Transverse colon (tissue), 4 donors: ENCODE measurements at regions not wholly inside any gene's neighbourhood (a gene's known extent, or its start where the extent isn't known, plus 50 kb on each side); places are given as distances from the start of the nearest gene placed in this dataset.

ENCODE experiments used
- DNase-seq: peaks from one replicate; pipeline ENCODE4 v3.0.0-alpha.2; 2019
- H3K27ac ChIP-seq, 4 donors: fragments of 200-600 bp; sonication (generic); 2 replicates each; pipeline ENCODE4 v1.5.1; 2016 to 2018; ENCODE audit warnings: inconsistent platforms in 4 of 4
- H3K27me3 ChIP-seq: fragments of 200-600 bp; sonication (generic); 2 replicates; pipeline ENCODE4 v1.5.1; 2017; ENCODE audit warnings: inconsistent platforms
- H3K36me3 ChIP-seq, 4 donors: fragments of 200-600 bp; sonication (generic); 2 replicates each; pipeline ENCODE4 v1.5.1; 2017 to 2019; ENCODE audit warnings: inconsistent platforms in 4 of 4
- H3K4me1 ChIP-seq, 4 donors: fragments of 200-600 bp; sonication (generic); 2 replicates each; pipeline ENCODE4 v1.5.1; 2017 to 2020; ENCODE audit warnings: inconsistent platforms in 4 of 4
- H3K4me3 ChIP-seq, 4 donors: fragments of 200-600 bp; sonication (generic); 1 replicate in 1 of 4; 2 replicates in 3 of 4; pipeline versions ENCODE4 v1.5.1 to v1.6.1; 2017 to 2019; ENCODE audit warnings: inconsistent platforms in 4 of 4
- H3K9me3 ChIP-seq, 2 donors: fragments of 200-600 bp; sonication (generic); 2 replicates each; pipeline ENCODE4 v1.5.1; 2017 to 2019; ENCODE audit warnings: inconsistent platforms in 2 of 2
- CTCF ChIP-seq, 5 experiments: fragments of 200-600 bp in 3 of 5; fragments of 450-650 bp in 2 of 5; sonication (generic) in 3 of 5; IDR thresholded peaks; 1 replicate in 2 of 5; 2 replicates in 3 of 5; pipeline ENCODE4 v1.5.1; 2016 to 2017; ENCODE audit warnings: antibody characterized with exemption in 5 of 5, inconsistent platforms in 3 of 5, mild to moderate bottlenecking in 2 of 5, moderate library complexity in 1 of 5
- EP300 ChIP-seq: sonication (generic); formaldehyde crosslinking; IDR thresholded peaks from one replicate; pipeline ENCODE4 v1.6.1; 2017; ENCODE audit warnings: antibody characterized with exemption, low read depth
- POLR2A ChIP-seq: fragments of 450-650 bp; IDR thresholded peaks from one replicate; pipeline ENCODE4 v1.6.1; 2016; ENCODE audit warnings: antibody characterized with exemption, mild to moderate bottlenecking, moderate library complexity
- POLR2AphosphoS5 ChIP-seq, 3 donors: sonication (generic); formaldehyde crosslinking; IDR thresholded peaks; one replicate each; pipeline ENCODE4 v1.6.1; 2016; ENCODE audit warnings: antibody characterized with exemption in 3 of 3
- WGBS, 2 donors: methylation state at CpG; one replicate each; pipeline ENCODE4 v1.1.5; 2018; ENCODE audit warnings: low coverage in 1 of 2; 5-methylcytosine and 5-hydroxymethylcytosine counted together
- in situ Hi-C, 4 donors: fragments of 200-750 bp; cut with MboI; loops; one replicate each; pipeline versions ENCODE4 v1.15.0 to v1.15.1; 2017; ENCODE audit warnings: low sequenced_read_pairs in 3 of 4, low pct_ligation_motif_present in 1 of 4, low pct_unique_long_range_greater_than_20kb in 1 of 4
- intact Hi-C: fragments of 100-400 bp; cut with DNase I; formaldehyde crosslinking; loops from one replicate; pipeline ENCODE4 v1.15.1; 2023; ENCODE audit warnings: low total_unique reads

- Histone ChIP-seq H3K36me3 (no peaks in the 10 kb centered on the region), H3K9me3 (no peaks in the 10 kb centered on the region), H3K27ac (no peak overlapping the region), H3K4me3 (no peak overlapping the region), H3K27me3 (no peaks in the 10 kb centered on the region), H3K4me1 (no peaks in the 10 kb centered on the region)
- DNase-seq, result no peak
- in situ Hi-C loops, result no loop called here
- no peak for TF ChIP-seq POLR2AphosphoS5 (IDR thresholded peaks at IDR 0.05)
- TF ChIP-seq POLR2A, result no peak
- TF ChIP-seq EP300, result no peak
- no peak for TF ChIP-seq CTCF (IDR thresholded peaks at IDR 0.05)
- 77 to 79% methylated on average over 4 to 9 of the region's 9 CpGs for WGBS, 2 donors
- intact Hi-C loops, result no loop called here
Observed at GRCh38 chr10:9863559-9864121, 1154.0 kb upstream of the CELF2 start.

GRCh38 chr10:9868499-9868898 is 1149.2 kb upstream of the CELF2 start:
- in situ Hi-C loops (no loop called here), intact Hi-C loops (no loop called here)
- no peaks in the 10 kb centered on the region for H3K27me3 ChIP-seq
- H3K27ac ChIP-seq, result no peak overlapping the region
- H3K9me3 ChIP-seq, result no peaks in the 10 kb centered on the region
- 65 to 67% methylated on average over 2 of the region's 2 CpGs for WGBS, 2 donors
- H3K36me3 ChIP-seq, result no peaks in the 10 kb centered on the region
- no peak overlapping the region for H3K4me3 ChIP-seq
- H3K4me1 ChIP-seq, result no peaks in the 10 kb centered on the region
- TF ChIP-seq POLR2AphosphoS5 (IDR thresholded peaks at IDR 0.05) (no peak), POLR2A (no peak), EP300 (no peak), CTCF (IDR thresholded peaks at IDR 0.05) (no peak)
- no peak for DNase-seq

- TF ChIP-seq POLR2A (no peak), EP300 (no peak), POLR2AphosphoS5 (IDR thresholded peaks at IDR 0.05) (no peak), CTCF (IDR thresholded peaks at IDR 0.05) (no peak)
- WGBS, 2 donors, result 62 to 86% methylated on average over 1 to 2 of the region's 2 CpGs
- in situ Hi-C loops (no loop called here), intact Hi-C loops (no loop called here)
- Histone ChIP-seq H3K9me3 (no peaks in the 10 kb centered on the region), H3K4me3 (no peak overlapping the region), H3K27ac (no peak overlapping the region), H3K27me3 (no peaks in the 10 kb centered on the region), H3K4me1 (no peaks in the 10 kb centered on the region), H3K36me3 (no peaks in the 10 kb centered on the region)
- no peak for DNase-seq
Observed at GRCh38 chr10:9869205-9869604, 1148.5 kb upstream of the CELF2 start.

- in situ Hi-C loops, result no loop called here
- WGBS, 2 donors, result 43 to 51% methylated on average over 4 to 5 of the region's 5 CpGs
- Histone ChIP-seq H3K27ac (no peak overlapping the region), H3K4me1 (no peaks in the 10 kb centered on the region), H3K36me3 (no peaks in the 10 kb centered on the region), H3K27me3 (no peaks in the 10 kb centered on the region), H3K4me3 (no peak overlapping the region), H3K9me3 (no peaks in the 10 kb centered on the region)
- no peak for DNase-seq
- no peak for TF ChIP-seq POLR2AphosphoS5 (IDR thresholded peaks at IDR 0.05)
- TF ChIP-seq EP300, result no peak
- TF ChIP-seq CTCF (IDR thresholded peaks at IDR 0.05), result no peak
- TF ChIP-seq POLR2A, result no peak
- intact Hi-C loops, result no loop called here
Observed at GRCh38 chr10:9869606-9870176, 1148.0 kb upstream of the CELF2 start.
